ENCODE measurements at regions not wholly inside any gene's neighbourhood (a gene's known extent, or its start where the extent isn't known, plus 50 kb on each side); places are given as distances from the start of the nearest gene placed in this dataset.

- TF ChIP-seq CTCF (IDR thresholded peaks at IDR 0.05) (no peak), EP300 (IDR thresholded peaks at IDR 0.05) (no peak), POLR2A (IDR thresholded peaks at IDR 0.05) (no peak)
Measured at GRCh38 chr9:680106-680505, 161.4 kb upstream of the DMRT1 start.
